ENCODE measurements at regions not wholly inside any gene's neighbourhood (a gene's known extent, or its start where the extent isn't known, plus 50 kb on each side); places are given as distances from the start of the nearest gene placed in this dataset.

DNA sequence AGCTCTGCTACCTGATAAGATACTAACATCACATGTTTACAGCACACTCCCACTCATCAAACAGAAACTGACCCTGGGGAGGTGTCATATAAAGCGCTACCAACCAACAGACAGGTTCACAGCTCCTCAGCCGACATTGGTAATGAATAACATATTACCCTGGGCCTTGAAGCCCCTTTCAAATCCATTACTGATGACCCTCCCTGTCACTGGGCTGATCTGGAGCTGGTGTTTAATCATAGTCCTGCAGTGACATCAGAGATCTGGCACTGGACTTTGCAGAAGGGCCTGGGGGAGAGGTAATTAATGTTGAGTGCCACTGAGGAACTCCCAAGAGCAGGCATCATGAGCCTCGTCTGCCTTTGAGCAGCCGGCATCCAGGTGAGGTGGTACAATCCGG, 306.5 kb upstream of the NFE2L3 start:
- Histone ChIP-seq H3K4me1 (ENCODE audit: control insufficient read depth, extremely low read depth, insufficient read depth, low read length) (peaks cover 20% of the 10 kb centered on the region), H3K9me3 (ENCODE audit: control insufficient read depth, insufficient read depth, low read depth, low read length) (no peaks in the 10 kb centered on the region), H4K20me1 (ENCODE audit: control insufficient read depth, extremely low read depth, insufficient read depth, low read length) (no peaks in the 10 kb centered on the region), H3K4me3 (replicated peaks in 1 of 4; ENCODE audit: control extremely low read depth in 1 of 4, insufficient read depth in 1 of 4, low read depth in 3 of 4, low read length in 4 of 4) (no peak overlapping the region), H3K36me3 (ENCODE audit: control insufficient read depth, insufficient read depth, low read length) (no peaks in the 10 kb centered on the region), H3K27ac (ENCODE audit: insufficient read depth, low read length) (no peak overlapping the region), H3K27me3 (ENCODE audit: control insufficient read depth, insufficient read depth, low read length) (no peaks in the 10 kb centered on the region), H3K9ac (ENCODE audit: insufficient read depth, low read length) (no peak overlapping the region), H3K4me2 (ENCODE audit: extremely low read depth, insufficient read depth, low read length) (no peak overlapping the region), H3K79me2 (ENCODE audit: control insufficient read depth, insufficient read depth, low read length) (no peaks in the 10 kb centered on the region), H2AFZ (ENCODE audit: low read length) (no peak overlapping the region)
- DNase-seq (ENCODE audit: low read depth in 2 of 2), result no peak
- no peak for TF ChIP-seq EZH2 (IDR thresholded peaks at IDR 0.05; ENCODE audit: low read length, missing control alignments)
- TF ChIP-seq, protein P1, sequence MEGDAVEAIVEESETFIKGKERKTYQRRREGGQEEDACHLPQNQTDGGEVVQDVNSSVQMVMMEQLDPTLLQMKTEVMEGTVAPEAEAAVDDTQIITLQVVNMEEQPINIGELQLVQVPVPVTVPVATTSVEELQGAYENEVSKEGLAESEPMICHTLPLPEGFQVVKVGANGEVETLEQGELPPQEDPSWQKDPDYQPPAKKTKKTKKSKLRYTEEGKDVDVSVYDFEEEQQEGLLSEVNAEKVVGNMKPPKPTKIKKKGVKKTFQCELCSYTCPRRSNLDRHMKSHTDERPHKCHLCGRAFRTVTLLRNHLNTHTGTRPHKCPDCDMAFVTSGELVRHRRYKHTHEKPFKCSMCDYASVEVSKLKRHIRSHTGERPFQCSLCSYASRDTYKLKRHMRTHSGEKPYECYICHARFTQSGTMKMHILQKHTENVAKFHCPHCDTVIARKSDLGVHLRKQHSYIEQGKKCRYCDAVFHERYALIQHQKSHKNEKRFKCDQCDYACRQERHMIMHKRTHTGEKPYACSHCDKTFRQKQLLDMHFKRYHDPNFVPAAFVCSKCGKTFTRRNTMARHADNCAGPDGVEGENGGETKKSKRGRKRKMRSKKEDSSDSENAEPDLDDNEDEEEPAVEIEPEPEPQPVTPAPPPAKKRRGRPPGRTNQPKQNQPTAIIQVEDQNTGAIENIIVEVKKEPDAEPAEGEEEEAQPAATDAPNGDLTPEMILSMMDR (conservative IDR thresholded peaks at IDR 0.05 in 1 of 2, IDR thresholded peaks at IDR 0.05 in 1 of 2; ENCODE audit: low read depth in 1 of 2, low read length in 2 of 2), result no peak

DNA sequence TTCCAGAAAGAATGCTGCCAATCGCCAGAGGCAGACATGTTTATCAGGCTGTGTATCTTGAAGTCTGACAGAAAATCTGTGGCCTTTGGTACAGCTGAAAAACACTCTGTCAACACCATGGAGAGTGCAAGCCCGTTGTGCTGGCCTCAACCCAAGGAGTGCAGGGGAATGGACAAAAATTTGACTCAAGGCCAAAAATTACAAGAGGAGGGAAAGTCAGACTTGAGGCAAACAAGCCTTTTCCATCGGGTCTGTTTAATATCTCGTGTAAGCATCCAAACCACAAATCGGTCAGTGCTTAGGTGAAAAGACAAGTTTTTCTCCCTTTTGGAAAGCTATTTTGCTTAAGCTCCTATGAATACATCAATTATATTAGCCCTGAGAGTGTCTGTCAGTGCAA, 305.3 kb upstream of the NFE2L3 start:
- H2AFZ ChIP-seq (ENCODE audit: low read length), result no peak overlapping the region
- DNase-seq (ENCODE audit: low read depth in 2 of 2), result peak; percentile 88 to 97
- H3K4me3 ChIP-seq (replicated peaks in 1 of 4; ENCODE audit: control extremely low read depth in 1 of 4, insufficient read depth in 1 of 4, low read depth in 3 of 4, low read length in 4 of 4), result no peak overlapping the region
- no peaks in the 10 kb centered on the region for H4K20me1 ChIP-seq (ENCODE audit: control insufficient read depth, extremely low read depth, insufficient read depth, low read length)
- TF ChIP-seq, protein P1 (conservative IDR thresholded peaks at IDR 0.05 in 1 of 2, IDR thresholded peaks at IDR 0.05 in 1 of 2; ENCODE audit: low read depth in 1 of 2, low read length in 2 of 2), result no peak
- no peak for TF ChIP-seq EZH2 (IDR thresholded peaks at IDR 0.05; ENCODE audit: low read length, missing control alignments)
- no peaks in the 10 kb centered on the region for H3K36me3 ChIP-seq (ENCODE audit: control insufficient read depth, insufficient read depth, low read length)
- H3K27me3 ChIP-seq (ENCODE audit: control insufficient read depth, insufficient read depth, low read length), result no peaks in the 10 kb centered on the region
- no peak overlapping the region for H3K27ac ChIP-seq (ENCODE audit: insufficient read depth, low read length)
- H3K9me3 ChIP-seq (ENCODE audit: control insufficient read depth, insufficient read depth, low read depth, low read length), result no peaks in the 10 kb centered on the region
- no peaks in the 10 kb centered on the region for H3K79me2 ChIP-seq (ENCODE audit: control insufficient read depth, insufficient read depth, low read length)
- peaks cover 31% of the 10 kb centered on the region for H3K4me1 ChIP-seq (ENCODE audit: control insufficient read depth, extremely low read depth, insufficient read depth, low read length)
- no peak overlapping the region for H3K4me2 ChIP-seq (ENCODE audit: extremely low read depth, insufficient read depth, low read length)
- no peak overlapping the region for H3K9ac ChIP-seq (ENCODE audit: insufficient read depth, low read length)

DNA sequence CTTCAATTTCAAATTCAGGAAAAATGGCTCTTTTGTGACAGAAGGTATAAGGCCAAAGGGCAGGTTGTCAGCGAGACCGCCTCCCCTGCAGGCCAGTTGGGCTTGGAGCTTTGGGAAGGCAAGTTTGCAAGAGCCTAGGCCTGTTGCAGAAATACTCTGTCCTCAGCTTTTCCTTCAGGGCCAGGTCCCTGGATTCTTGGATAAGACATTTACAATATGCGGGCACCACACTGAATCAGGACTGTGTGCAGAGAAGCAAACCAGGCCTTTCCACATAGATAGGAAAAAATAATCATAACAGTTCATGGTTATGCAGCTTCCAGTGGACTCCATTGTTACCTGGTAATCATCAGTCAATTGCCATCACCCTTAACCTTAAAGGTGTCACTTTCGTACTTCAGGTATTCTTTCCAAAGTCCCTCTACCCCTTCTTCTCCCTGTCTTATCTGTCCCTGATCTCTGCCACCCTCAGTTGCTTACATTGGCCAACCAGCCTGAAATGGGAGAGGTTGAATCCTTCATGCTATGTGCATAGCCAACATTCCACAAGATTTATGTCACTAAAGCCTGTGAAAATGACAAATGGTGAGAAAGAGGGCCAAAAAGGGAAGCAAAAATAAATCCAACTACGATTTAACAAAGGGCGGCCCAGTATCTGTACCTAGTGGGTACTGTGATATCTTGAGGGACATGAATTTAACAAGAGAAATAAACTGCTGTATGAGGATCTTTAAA, 304.5 kb upstream of the NFE2L3 start:
- Histone ChIP-seq H3K9me3 (ENCODE audit: control insufficient read depth, insufficient read depth, low read depth, low read length) (no peaks in the 10 kb centered on the region), H3K27me3 (ENCODE audit: control insufficient read depth, insufficient read depth, low read length) (no peaks in the 10 kb centered on the region), H3K27ac (ENCODE audit: insufficient read depth, low read length) (no peak overlapping the region), H3K4me2 (ENCODE audit: extremely low read depth, insufficient read depth, low read length) (no peak overlapping the region), H3K36me3 (ENCODE audit: control insufficient read depth, insufficient read depth, low read length) (no peaks in the 10 kb centered on the region), H3K4me3 (replicated peaks in 1 of 4; ENCODE audit: control extremely low read depth in 1 of 4, insufficient read depth in 1 of 4, low read depth in 3 of 4, low read length in 4 of 4) (no peak overlapping the region), H3K79me2 (ENCODE audit: control insufficient read depth, insufficient read depth, low read length) (no peaks in the 10 kb centered on the region), H2AFZ (ENCODE audit: low read length) (no peak overlapping the region), H4K20me1 (ENCODE audit: control insufficient read depth, extremely low read depth, insufficient read depth, low read length) (no peaks in the 10 kb centered on the region), H3K4me1 (ENCODE audit: control insufficient read depth, extremely low read depth, insufficient read depth, low read length) (peaks cover 31% of the 10 kb centered on the region), H3K9ac (ENCODE audit: insufficient read depth, low read length) (no peak overlapping the region)
- DNase-seq (ENCODE audit: low read depth in 2 of 2), result peak; percentile 60 to 74
- no peak for TF ChIP-seq EZH2 (IDR thresholded peaks at IDR 0.05; ENCODE audit: low read length, missing control alignments)
- TF ChIP-seq, protein P1 (conservative IDR thresholded peaks at IDR 0.05 in 1 of 2, IDR thresholded peaks at IDR 0.05 in 1 of 2; ENCODE audit: low read depth in 1 of 2, low read length in 2 of 2), result no peak
